ENCODE measurements at regions not wholly inside any gene's neighbourhood (a gene's known extent, or its start where the extent isn't known, plus 50 kb on each side); places are given as distances from the start of the nearest gene placed in this dataset.
"Not testable (repeated sequence)": the region's sequence is repeated elsewhere in the genome, so short reads cannot be mapped to it uniquely, and the experiment has no call there.

- DNase-seq (no peak), FAIRE-seq (no peak)
- Histone ChIP-seq H3K27ac (ENCODE audit: low read depth in 1 of 3, low read length in 2 of 3) (no peak overlapping the region), H3K4me3 (ENCODE audit: low read depth in 1 of 3, low read length in 3 of 3) (no peak overlapping the region), H3K36me3 (ENCODE audit: control insufficient read depth in 3 of 3, insufficient read depth in 2 of 3, low read depth in 1 of 3, low read length in 3 of 3) (no peaks in the 10 kb centered on the region), H3K9me3 (ENCODE audit: control insufficient read depth in 2 of 2, insufficient read depth in 1 of 2, low read depth in 1 of 2, low read length in 1 of 2) (no peaks in the 10 kb centered on the region), H3K4me1 (ENCODE audit: control insufficient read depth in 3 of 3, insufficient read depth in 2 of 3, low read depth in 1 of 3, low read length in 2 of 3) (no peaks in the 10 kb centered on the region), H3K27me3 (ENCODE audit: control insufficient read depth in 3 of 3, insufficient read depth in 3 of 3, low read length in 3 of 3) (no peaks in the 10 kb centered on the region)
- WGBS, 3 donors: 86 to 89% (median 89%) methylated on average over 2 of the region's 2 CpGs
Measured at GRCh38 chr16:59484833-59485516, 750.9 kb upstream of the GOT2 start.

GRCh38 chr16:59478838-59479237 is 744.7 kb upstream of the GOT2 start:
- DNase-seq (no peak), FAIRE-seq (no peak)
- Histone ChIP-seq H3K36me3 (ENCODE audit: control insufficient read depth in 3 of 3, insufficient read depth in 2 of 3, low read depth in 1 of 3, low read length in 3 of 3) (no peaks in the 10 kb centered on the region), H3K4me3 (ENCODE audit: low read depth in 1 of 3, low read length in 3 of 3) (no peak overlapping the region), H3K4me1 (ENCODE audit: control insufficient read depth in 3 of 3, insufficient read depth in 2 of 3, low read depth in 1 of 3, low read length in 2 of 3) (no peaks in the 10 kb centered on the region), H3K27ac (ENCODE audit: low read depth in 1 of 3, low read length in 2 of 3) (no peak overlapping the region), H3K9me3 (ENCODE audit: control insufficient read depth in 2 of 2, insufficient read depth in 1 of 2, low read depth in 1 of 2, low read length in 1 of 2) (no peaks in the 10 kb centered on the region), H3K27me3 (ENCODE audit: control insufficient read depth in 3 of 3, insufficient read depth in 3 of 3, low read length in 3 of 3) (no peaks in the 10 kb centered on the region)
- WGBS, 3 donors: 68 to 80% (median 69%) methylated on average over 3 of the region's 3 CpGs

- Histone ChIP-seq H3K27me3 (ENCODE audit: control insufficient read depth in 3 of 3, insufficient read depth in 3 of 3, low read length in 3 of 3) (no peaks in the 10 kb centered on the region), H3K36me3 (ENCODE audit: control insufficient read depth in 3 of 3, insufficient read depth in 2 of 3, low read depth in 1 of 3, low read length in 3 of 3) (no peaks in the 10 kb centered on the region), H3K9me3 (ENCODE audit: control insufficient read depth in 2 of 2, insufficient read depth in 1 of 2, low read depth in 1 of 2, low read length in 1 of 2) (no peaks in the 10 kb centered on the region), H3K4me3 (ENCODE audit: low read depth in 1 of 3, low read length in 3 of 3) (no peak overlapping the region), H3K4me1 (ENCODE audit: control insufficient read depth in 3 of 3, insufficient read depth in 2 of 3, low read depth in 1 of 3, low read length in 2 of 3) (no peaks in the 10 kb centered on the region), H3K27ac (ENCODE audit: low read depth in 1 of 3, low read length in 2 of 3) (no peak overlapping the region)
- no peak for FAIRE-seq
- WGBS, 3 donors: 67 to 85% (median 72%) methylated on average over 2 of the region's 2 CpGs
- DNase-seq: no peak
Measured at GRCh38 chr16:59470556-59470955, 736.4 kb upstream of the GOT2 start.

DNA sequence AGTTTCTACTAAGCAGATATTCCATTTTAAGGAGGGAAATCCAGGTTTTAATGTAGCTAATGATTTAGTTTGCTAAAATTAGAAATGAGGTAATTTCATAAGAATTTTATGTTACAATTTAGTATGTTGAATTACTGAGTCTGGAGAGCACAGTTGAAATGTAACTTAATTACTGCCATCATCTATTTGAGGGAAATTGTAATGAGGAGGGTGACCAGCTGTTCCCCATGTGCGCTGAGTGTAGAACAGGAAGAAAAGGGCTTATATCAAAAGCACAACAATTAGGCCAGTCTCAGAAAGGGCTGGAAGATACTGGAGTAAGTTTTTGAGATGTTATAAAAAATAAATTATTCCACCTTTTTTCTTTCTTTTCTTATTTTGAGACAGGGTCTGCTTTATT is 735.1 kb upstream of the GOT2 start:
- Histone ChIP-seq H3K36me3 (ENCODE audit: control insufficient read depth in 3 of 3, insufficient read depth in 2 of 3, low read depth in 1 of 3, low read length in 3 of 3) (no peaks in the 10 kb centered on the region), H3K9me3 (ENCODE audit: control insufficient read depth in 2 of 2, insufficient read depth in 1 of 2, low read depth in 1 of 2, low read length in 1 of 2) (no peaks in the 10 kb centered on the region), H3K27ac (ENCODE audit: low read depth in 1 of 3, low read length in 2 of 3) (no peak overlapping the region), H3K4me3 (ENCODE audit: low read depth in 1 of 3, low read length in 3 of 3) (no peak overlapping the region), H3K27me3 (ENCODE audit: control insufficient read depth in 3 of 3, insufficient read depth in 3 of 3, low read length in 3 of 3) (no peaks in the 10 kb centered on the region), H3K4me1 (ENCODE audit: control insufficient read depth in 3 of 3, insufficient read depth in 2 of 3, low read depth in 1 of 3, low read length in 2 of 3) (no peaks in the 10 kb centered on the region)
- WGBS, 3 donors: 73 to 88% (median 81%) methylated on average over 1 of the region's 1 CpG
- FAIRE-seq (no peak), DNase-seq (no peak)

DNA sequence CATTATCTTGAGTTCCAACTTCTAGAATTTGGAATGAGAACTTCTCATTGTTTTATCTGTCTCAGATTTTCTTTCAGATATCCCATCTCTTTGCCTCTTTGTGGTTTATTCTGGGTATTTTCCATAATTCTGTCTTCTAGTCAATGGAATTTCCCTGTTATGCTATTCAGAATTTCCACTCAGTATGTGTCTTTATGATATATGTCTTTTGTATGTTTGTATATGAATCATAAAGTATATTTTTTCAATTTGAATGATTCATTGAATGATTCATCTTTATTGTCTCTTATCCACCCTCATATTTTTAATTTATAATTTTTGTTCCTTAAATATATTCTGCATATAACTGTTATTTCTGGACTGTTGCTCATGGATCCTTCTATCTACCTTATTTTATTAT is 729.7 kb upstream of the GOT2 start:
- Histone ChIP-seq H3K27ac (ENCODE audit: low read depth in 1 of 3, low read length in 2 of 3) (no peak overlapping the region), H3K36me3 (ENCODE audit: control insufficient read depth in 3 of 3, insufficient read depth in 2 of 3, low read depth in 1 of 3, low read length in 3 of 3) (no peaks in the 10 kb centered on the region), H3K9me3 (ENCODE audit: control insufficient read depth in 2 of 2, insufficient read depth in 1 of 2, low read depth in 1 of 2, low read length in 1 of 2) (no peaks in the 10 kb centered on the region), H3K4me1 (ENCODE audit: control insufficient read depth in 3 of 3, insufficient read depth in 2 of 3, low read depth in 1 of 3, low read length in 2 of 3) (no peaks in the 10 kb centered on the region), H3K27me3 (ENCODE audit: control insufficient read depth in 3 of 3, insufficient read depth in 3 of 3, low read length in 3 of 3) (no peaks in the 10 kb centered on the region), H3K4me3 (ENCODE audit: low read depth in 1 of 3, low read length in 3 of 3) (no peak overlapping the region)
- no peak for DNase-seq
- no peak for FAIRE-seq

GRCh38 chr16:59459806-59460205 is 725.7 kb upstream of the GOT2 start:
- Histone ChIP-seq H3K4me1 (ENCODE audit: control insufficient read depth in 3 of 3, insufficient read depth in 2 of 3, low read depth in 1 of 3, low read length in 2 of 3) (no peaks in the 10 kb centered on the region), H3K9me3 (ENCODE audit: control insufficient read depth in 2 of 2, insufficient read depth in 1 of 2, low read depth in 1 of 2, low read length in 1 of 2) (peaks cover 0 to 2% of the 10 kb centered on the region in 2 donors), H3K4me3 (ENCODE audit: low read depth in 1 of 3, low read length in 3 of 3) (no peak overlapping the region), H3K36me3 (ENCODE audit: control insufficient read depth in 3 of 3, insufficient read depth in 2 of 3, low read depth in 1 of 3, low read length in 3 of 3) (no peaks in the 10 kb centered on the region), H3K27me3 (ENCODE audit: control insufficient read depth in 3 of 3, insufficient read depth in 3 of 3, low read length in 3 of 3) (no peaks in the 10 kb centered on the region), H3K27ac (ENCODE audit: low read depth in 1 of 3, low read length in 2 of 3) (no peak overlapping the region)
- WGBS, 3 donors: 76 to 87% (median 86%) methylated on average over 5 of the region's 5 CpGs
- FAIRE-seq (no peak), DNase-seq (no peak)

- no peak for FAIRE-seq
- Histone ChIP-seq H3K4me3 (ENCODE audit: low read depth in 1 of 3, low read length in 3 of 3) (no peak overlapping the region), H3K27ac (ENCODE audit: low read depth in 1 of 3, low read length in 2 of 3) (no peak overlapping the region), H3K4me1 (ENCODE audit: control insufficient read depth in 3 of 3, insufficient read depth in 2 of 3, low read depth in 1 of 3, low read length in 2 of 3) (no peaks in the 10 kb centered on the region), H3K36me3 (ENCODE audit: control insufficient read depth in 3 of 3, insufficient read depth in 2 of 3, low read depth in 1 of 3, low read length in 3 of 3) (no peaks in the 10 kb centered on the region), H3K27me3 (ENCODE audit: control insufficient read depth in 3 of 3, insufficient read depth in 3 of 3, low read length in 3 of 3) (no peaks in the 10 kb centered on the region), H3K9me3 (ENCODE audit: control insufficient read depth in 2 of 2, insufficient read depth in 1 of 2, low read depth in 1 of 2, low read length in 1 of 2) (peaks cover 2 to 3% of the 10 kb centered on the region in 2 donors)
- no peak for DNase-seq
- 77 to 90% (median 85%) methylated on average over 1 of the region's 1 CpG for WGBS, 3 donors
Measured at GRCh38 chr16:59455497-59455896, 721.4 kb upstream of the GOT2 start.

DNA sequence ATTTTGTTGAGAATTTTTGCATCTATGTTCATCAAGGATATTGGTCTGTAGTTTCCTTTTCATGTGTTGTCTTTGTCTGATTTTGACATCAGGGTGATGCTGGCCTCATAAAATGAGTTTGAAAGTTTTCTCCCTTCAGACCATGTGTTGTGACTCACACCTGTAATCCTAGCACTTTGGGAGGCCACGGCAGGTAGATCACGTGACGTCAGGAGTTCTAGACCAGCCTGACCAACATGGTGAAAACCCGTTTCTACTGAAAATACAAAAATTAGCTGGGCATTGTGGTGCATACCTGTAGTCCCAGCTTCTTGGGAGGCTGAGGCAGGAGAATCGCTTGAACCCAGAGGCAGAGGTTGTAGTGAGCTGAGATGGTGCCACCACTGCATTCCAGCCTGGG is 716.4 kb upstream of the GOT2 start:
- H3K4me3 ChIP-seq (ENCODE audit: low read depth in 1 of 3, low read length in 3 of 3); FAIRE-seq; H3K9me3 ChIP-seq (ENCODE audit: control insufficient read depth in 2 of 2, insufficient read depth in 1 of 2, low read depth in 1 of 2, low read length in 1 of 2); H3K27me3 ChIP-seq (ENCODE audit: control insufficient read depth in 3 of 3, insufficient read depth in 3 of 3, low read length in 3 of 3); H3K36me3 ChIP-seq (ENCODE audit: control insufficient read depth in 3 of 3, insufficient read depth in 2 of 3, low read depth in 1 of 3, low read length in 3 of 3); H3K27ac ChIP-seq (ENCODE audit: low read depth in 1 of 3, low read length in 2 of 3); H3K4me1 ChIP-seq (ENCODE audit: control insufficient read depth in 3 of 3, insufficient read depth in 2 of 3, low read depth in 1 of 3, low read length in 2 of 3); DNase-seq: not testable (repeated sequence)
- WGBS, 3 donors: 89 to 93% (median 91%) methylated on average over 5 of the region's 5 CpGs

DNA sequence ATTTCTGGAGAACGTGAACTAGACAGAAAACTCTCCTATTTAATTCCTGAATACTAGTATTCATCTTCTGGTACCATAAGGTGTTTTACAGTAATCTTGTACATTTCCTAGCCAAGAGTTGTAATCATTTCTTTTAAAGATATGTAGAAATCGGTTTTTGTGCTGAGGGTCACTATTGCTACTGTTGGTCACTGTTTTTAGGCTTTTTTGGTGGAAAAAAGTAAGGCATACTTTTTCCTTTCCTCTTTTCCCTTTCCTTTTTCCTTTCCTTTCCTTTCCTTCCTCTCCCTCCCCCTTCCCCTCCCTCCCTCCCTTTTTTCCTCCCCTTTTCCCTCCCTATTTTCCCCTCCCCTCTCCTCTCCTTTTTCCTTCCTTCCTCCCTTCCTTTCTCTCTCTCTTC is 706.4 kb upstream of the GOT2 start:
- Histone ChIP-seq H3K27ac (ENCODE audit: low read depth in 1 of 3, low read length in 2 of 3) (no peak overlapping the region), H3K4me1 (ENCODE audit: control insufficient read depth in 3 of 3, insufficient read depth in 2 of 3, low read depth in 1 of 3, low read length in 2 of 3) (no peaks in the 10 kb centered on the region), H3K9me3 (ENCODE audit: control insufficient read depth in 2 of 2, insufficient read depth in 1 of 2, low read depth in 1 of 2, low read length in 1 of 2) (no peaks in the 10 kb centered on the region), H3K36me3 (ENCODE audit: control insufficient read depth in 3 of 3, insufficient read depth in 2 of 3, low read depth in 1 of 3, low read length in 3 of 3) (no peaks in the 10 kb centered on the region), H3K27me3 (ENCODE audit: control insufficient read depth in 3 of 3, insufficient read depth in 3 of 3, low read length in 3 of 3) (no peaks in the 10 kb centered on the region), H3K4me3 (ENCODE audit: low read depth in 1 of 3, low read length in 3 of 3) (no peak overlapping the region)
- no peak for FAIRE-seq
- no peak for DNase-seq
- WGBS, 3 donors: 60 to 80% (median 80%) methylated on average over 2 of the region's 2 CpGs

Data from small intestine (tissue), 7 donors.